ENCODE measurements at regions not wholly inside any gene's neighbourhood (a gene's known extent, or its start where the extent isn't known, plus 50 kb on each side); places are given as distances from the start of the nearest gene placed in this dataset.
A peak's percentile ranks its signal among the peaks of the same experiment; 100 is the strongest.
"Not testable (repeated sequence)": the region's sequence is repeated elsewhere in the genome, so short reads cannot be mapped to it uniquely, and the experiment has no call there.

DNA sequence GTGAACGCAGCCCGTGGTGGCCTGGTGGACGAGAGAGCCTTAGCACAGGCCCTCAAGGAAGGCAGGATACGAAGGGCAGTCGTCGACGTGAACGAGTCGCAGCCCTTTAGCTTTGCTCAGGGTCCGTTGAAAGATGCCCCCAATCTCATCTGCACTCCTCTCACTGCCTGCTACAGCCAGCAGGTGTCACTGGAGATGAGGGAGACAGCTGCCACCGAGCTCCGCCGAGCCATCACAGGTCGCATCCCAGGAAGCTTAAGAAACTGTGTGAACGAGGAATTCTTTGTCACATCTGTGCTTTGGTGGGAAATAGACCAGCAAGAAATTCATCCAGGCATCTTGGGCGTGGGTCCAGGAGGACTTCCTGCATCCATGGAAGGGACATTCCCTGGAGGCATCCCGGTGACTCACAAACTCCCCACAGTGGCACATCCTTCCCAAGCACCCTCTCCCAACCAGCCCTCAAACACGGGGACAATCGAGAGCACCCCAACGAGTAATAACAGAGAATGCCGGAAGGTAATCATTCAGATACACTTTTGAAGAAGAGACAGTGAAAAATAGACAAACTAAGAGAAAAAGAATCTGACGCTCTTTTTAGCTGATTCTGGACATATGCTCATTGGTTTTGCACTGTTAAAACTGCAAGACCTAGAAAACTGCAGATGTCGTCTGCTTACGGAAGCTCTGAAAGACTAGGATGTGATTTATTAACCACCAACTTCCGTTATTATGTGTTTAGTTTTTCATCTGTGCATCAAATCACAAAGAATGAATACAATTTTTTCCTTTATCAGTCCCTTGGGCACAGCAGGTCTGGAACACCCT lies 4823.4 kb upstream of the TPTE start:
- not testable (repeated sequence) for H3K79me2 ChIP-seq (ENCODE audit: insufficient read depth, low read length); H3K36me3 ChIP-seq (ENCODE audit: insufficient read depth, low read length); H3K27ac ChIP-seq (ENCODE audit: low read length); H3K4me3 ChIP-seq (ENCODE audit: low read depth in 1 of 2, low read length in 2 of 2); DNase-seq; H3K27me3 ChIP-seq (ENCODE audit: insufficient read depth, low read length, poor library complexity); H3K9me3 ChIP-seq (ENCODE audit: insufficient read depth, low read length, severe bottlenecking); H2AFZ ChIP-seq (ENCODE audit: low read depth, low read length); H3K4me2 ChIP-seq (ENCODE audit: insufficient read depth, low read length); H3K9ac ChIP-seq (ENCODE audit: low read depth, low read length); H4K20me1 ChIP-seq (ENCODE audit: insufficient read depth, low read length); H3K4me1 ChIP-seq (ENCODE audit: insufficient read depth, low read length)
- ATAC-seq (ENCODE audit: insufficient read depth, low read depth): peak; percentile 81
